ENCODE measurements at regions not wholly inside any gene's neighbourhood (a gene's known extent, or its start where the extent isn't known, plus 50 kb on each side); places are given as distances from the start of the nearest gene placed in this dataset.

DNA sequence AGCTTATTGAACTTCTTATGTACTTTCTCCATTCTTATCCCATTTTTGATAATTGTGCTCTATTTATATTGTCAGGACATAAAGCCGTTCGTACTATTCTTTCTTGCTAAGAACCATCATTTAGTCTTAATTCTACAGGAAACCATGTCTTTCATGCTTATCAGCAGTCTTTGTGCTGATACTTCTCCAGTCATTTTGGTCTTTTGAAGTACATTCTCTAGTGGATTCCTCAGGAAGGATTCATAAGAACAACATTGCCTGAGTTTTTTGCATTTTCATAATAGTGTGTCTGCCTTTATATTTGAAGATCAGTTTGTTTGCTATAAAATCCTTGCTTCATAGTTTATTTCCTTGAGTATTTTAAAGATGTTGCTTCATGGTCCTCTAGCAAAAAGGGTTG lies 126.6 kb upstream of the NEO1 start:
- WGBS, 2 experiments (ENCODE audit: insufficient coverage in 2 of 2): 75% methylated on average over 2 of the region's 2 CpGs; no CpG with 5 or more reads in 1 of the 2 experiments
- Histone ChIP-seq H3K9me3 (ENCODE audit: control insufficient read depth, low read length) (no peaks in the 10 kb centered on the region), H3K4me3 (ENCODE audit: extremely low read depth, insufficient read depth, low read length, poor library complexity, severe bottlenecking) (no peak overlapping the region), H3K27ac (ENCODE audit: low read depth, low read length, severe bottlenecking) (no peak overlapping the region), H3K36me3 (ENCODE audit: control insufficient read depth, insufficient read depth, low read length) (no peaks in the 10 kb centered on the region), H3K4me1 (ENCODE audit: control insufficient read depth, insufficient read depth, low read length, poor library complexity, severe bottlenecking) (peaks cover 7% of the 10 kb centered on the region)

DNA sequence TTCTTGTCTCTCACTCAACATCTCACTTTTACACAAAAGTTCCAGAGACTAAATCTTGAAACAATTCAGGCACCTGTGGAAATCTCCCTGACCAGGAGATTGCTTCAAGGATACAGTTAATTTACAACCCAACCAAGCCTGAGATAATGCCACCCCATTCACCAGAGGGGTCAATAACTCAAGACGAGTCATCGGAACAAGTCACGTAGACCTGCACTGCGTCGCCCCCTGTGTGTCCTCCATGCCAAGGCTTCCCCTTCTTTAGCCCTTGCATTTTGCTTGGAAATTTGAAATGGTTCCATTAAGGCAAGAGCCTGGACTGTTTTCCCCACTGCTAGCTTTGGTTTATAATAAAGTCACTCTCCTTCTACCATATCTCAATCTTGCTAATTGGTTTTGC lies 129.0 kb upstream of the NEO1 start:
- Histone ChIP-seq H3K9me3 (ENCODE audit: control insufficient read depth, low read length) (no peaks in the 10 kb centered on the region), H3K36me3 (ENCODE audit: control insufficient read depth, insufficient read depth, low read length) (no peaks in the 10 kb centered on the region), H3K27ac (ENCODE audit: low read depth, low read length, severe bottlenecking) (no peak overlapping the region), H3K4me1 (ENCODE audit: control insufficient read depth, insufficient read depth, low read length, poor library complexity, severe bottlenecking) (peaks cover 7% of the 10 kb centered on the region), H3K4me3 (ENCODE audit: extremely low read depth, insufficient read depth, low read length, poor library complexity, severe bottlenecking) (no peak overlapping the region)
- 76 to 80% methylated on average over 5 of the region's 5 CpGs for WGBS, 2 experiments (ENCODE audit: insufficient coverage in 2 of 2)

DNA sequence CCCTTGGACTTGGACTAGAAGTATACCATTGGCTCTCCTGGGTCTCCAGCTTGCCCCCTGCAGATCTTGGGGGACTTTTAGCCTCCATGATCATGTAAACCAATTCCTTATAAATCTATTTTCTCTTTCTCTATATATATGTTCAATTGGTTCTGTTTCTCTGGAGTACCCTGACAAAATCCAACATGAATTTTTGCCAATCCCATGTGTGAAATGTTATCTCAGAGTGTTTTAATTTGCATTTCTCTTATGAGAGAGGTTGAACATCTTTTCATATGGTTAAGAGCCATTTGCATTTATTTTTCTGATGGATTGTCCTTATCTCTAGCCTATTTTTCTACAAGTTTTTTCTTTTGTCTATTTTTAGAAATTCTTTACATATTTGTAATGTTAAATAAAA lies 131.7 kb upstream of the NEO1 start:
- H3K36me3 ChIP-seq (ENCODE audit: control insufficient read depth, insufficient read depth, low read length): no peaks in the 10 kb centered on the region
- no peaks in the 10 kb centered on the region for H3K9me3 ChIP-seq (ENCODE audit: control insufficient read depth, low read length)
- no peak overlapping the region for H3K4me3 ChIP-seq (ENCODE audit: extremely low read depth, insufficient read depth, low read length, poor library complexity, severe bottlenecking)
- peaks cover 5% of the 10 kb centered on the region for H3K4me1 ChIP-seq (ENCODE audit: control insufficient read depth, insufficient read depth, low read length, poor library complexity, severe bottlenecking)
- H3K27ac ChIP-seq (ENCODE audit: low read depth, low read length, severe bottlenecking): no peak overlapping the region

DNA sequence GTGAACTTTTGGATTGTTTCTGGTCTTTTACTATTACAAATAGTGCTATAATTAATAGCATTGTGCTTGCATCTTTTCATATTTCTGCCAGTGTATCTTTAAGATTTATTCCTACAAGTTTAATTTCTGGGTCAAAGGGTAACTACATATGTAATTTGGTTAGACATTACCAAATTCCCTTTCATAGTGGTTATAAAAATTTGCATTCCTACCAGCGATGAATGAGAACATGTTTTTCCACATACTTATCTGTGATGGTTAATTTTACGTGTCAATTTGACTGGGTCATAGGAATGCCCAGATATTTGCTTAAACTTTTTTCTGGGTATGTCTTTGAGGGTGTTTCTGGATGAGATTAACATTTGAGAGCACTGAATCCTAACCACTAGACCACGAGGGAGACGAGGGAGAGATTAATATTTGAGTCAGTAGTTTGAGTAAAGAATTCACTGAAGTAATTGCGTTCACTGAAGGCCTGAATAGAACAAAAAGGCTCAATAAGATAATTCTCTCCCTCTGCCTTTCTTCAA lies 132.3 kb upstream of the NEO1 start:
- Histone ChIP-seq H3K36me3 (ENCODE audit: control insufficient read depth, insufficient read depth, low read length) (no peaks in the 10 kb centered on the region), H3K4me3 (ENCODE audit: extremely low read depth, insufficient read depth, low read length, poor library complexity, severe bottlenecking) (no peak overlapping the region), H3K9me3 (ENCODE audit: control insufficient read depth, low read length) (no peaks in the 10 kb centered on the region), H3K27ac (ENCODE audit: low read depth, low read length, severe bottlenecking) (no peak overlapping the region), H3K4me1 (ENCODE audit: control insufficient read depth, insufficient read depth, low read length, poor library complexity, severe bottlenecking) (no peaks in the 10 kb centered on the region)
- 100% methylated on average over 3 of the region's 5 CpGs for WGBS, 2 experiments (ENCODE audit: insufficient coverage in 2 of 2)

DNA sequence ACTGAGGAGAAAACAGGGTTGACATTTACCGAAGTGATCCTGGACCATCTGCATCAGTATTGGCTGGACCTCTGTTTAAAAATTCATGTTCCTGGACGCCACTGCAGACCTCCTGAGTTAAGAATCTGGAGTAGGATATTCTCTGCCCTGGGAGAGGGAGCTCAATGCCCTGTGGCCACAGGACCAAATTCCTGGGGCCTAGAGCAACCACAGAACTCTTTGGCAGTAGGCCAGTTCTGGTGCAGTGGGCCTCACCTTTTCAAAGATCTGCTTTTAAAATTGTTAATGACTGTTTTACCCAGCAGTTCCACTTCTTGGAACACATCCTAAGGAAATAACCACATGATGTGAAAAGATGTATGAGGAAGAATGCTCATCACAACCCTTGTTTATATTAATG lies 133.3 kb upstream of the ADPGK start:
- Histone ChIP-seq H3K27ac (ENCODE audit: low read depth, low read length, severe bottlenecking) (no peak overlapping the region), H3K9me3 (ENCODE audit: control insufficient read depth, low read length) (no peaks in the 10 kb centered on the region), H3K36me3 (ENCODE audit: control insufficient read depth, insufficient read depth, low read length) (no peaks in the 10 kb centered on the region), H3K4me3 (ENCODE audit: extremely low read depth, insufficient read depth, low read length, poor library complexity, severe bottlenecking) (no peak overlapping the region), H3K4me1 (ENCODE audit: control insufficient read depth, insufficient read depth, low read length, poor library complexity, severe bottlenecking) (no peaks in the 10 kb centered on the region)
- 100% methylated on average over 2 of the region's 2 CpGs; no CpG with 5 or more reads in 1 of the 2 experiments for WGBS, 2 experiments (ENCODE audit: insufficient coverage in 2 of 2)

DNA sequence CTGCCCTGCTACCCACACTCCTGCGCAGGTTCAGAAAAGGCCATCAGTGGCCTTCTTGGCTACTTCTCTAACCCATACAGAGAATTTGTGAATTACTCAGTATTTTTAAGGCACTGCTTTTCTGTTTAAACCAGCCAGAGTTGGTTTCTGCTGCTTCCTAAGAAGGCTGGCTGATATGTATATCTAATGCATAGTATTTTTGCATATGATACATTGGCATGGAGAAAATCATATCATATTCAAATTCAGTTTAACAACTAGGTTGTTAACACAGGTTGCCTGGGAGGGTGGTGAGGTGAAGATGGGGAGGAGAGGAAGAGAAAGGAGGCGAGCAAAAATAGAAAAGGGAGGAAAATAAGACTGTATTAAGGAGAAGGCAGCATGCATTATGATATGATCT lies 132.8 kb upstream of the ADPGK start:
- Histone ChIP-seq H3K4me1 (ENCODE audit: control insufficient read depth, insufficient read depth, low read length, poor library complexity, severe bottlenecking) (no peaks in the 10 kb centered on the region), H3K4me3 (ENCODE audit: extremely low read depth, insufficient read depth, low read length, poor library complexity, severe bottlenecking) (no peak overlapping the region), H3K36me3 (ENCODE audit: control insufficient read depth, insufficient read depth, low read length) (no peaks in the 10 kb centered on the region), H3K27ac (ENCODE audit: low read depth, low read length, severe bottlenecking) (no peak overlapping the region), H3K9me3 (ENCODE audit: control insufficient read depth, low read length) (no peaks in the 10 kb centered on the region)
- 100% methylated on average over 2 of the region's 2 CpGs; no CpG with 5 or more reads in 1 of the 2 experiments for WGBS, 2 experiments (ENCODE audit: insufficient coverage in 2 of 2)

DNA sequence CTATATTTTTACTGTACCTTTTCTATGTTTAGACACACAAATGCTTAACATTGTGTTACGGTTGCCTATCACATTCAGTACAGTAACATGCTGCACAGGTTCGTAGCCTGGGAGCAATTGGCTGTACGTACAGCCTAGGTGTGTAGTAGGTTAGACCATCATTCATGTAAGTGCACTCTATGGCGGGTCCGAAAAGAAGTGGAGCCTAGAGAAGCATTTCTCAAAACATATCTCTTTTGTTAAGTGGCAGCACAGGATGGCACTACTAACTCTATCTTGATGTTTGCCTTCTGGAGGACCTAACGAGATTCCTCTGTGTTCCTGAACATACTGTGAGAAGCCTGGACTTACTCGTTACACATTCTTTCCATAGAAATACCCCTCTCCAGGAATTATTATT lies 132.3 kb upstream of the ADPGK start:
- Histone ChIP-seq H3K4me1 (ENCODE audit: control insufficient read depth, insufficient read depth, low read length, poor library complexity, severe bottlenecking) (no peaks in the 10 kb centered on the region), H3K4me3 (ENCODE audit: extremely low read depth, insufficient read depth, low read length, poor library complexity, severe bottlenecking) (no peak overlapping the region), H3K27ac (ENCODE audit: low read depth, low read length, severe bottlenecking) (no peak overlapping the region), H3K36me3 (ENCODE audit: control insufficient read depth, insufficient read depth, low read length) (no peaks in the 10 kb centered on the region), H3K9me3 (ENCODE audit: control insufficient read depth, low read length) (no peaks in the 10 kb centered on the region)
- WGBS, 2 experiments (ENCODE audit: insufficient coverage in 2 of 2): 79 to 90% methylated on average over 3 to 7 of the region's 7 CpGs

DNA sequence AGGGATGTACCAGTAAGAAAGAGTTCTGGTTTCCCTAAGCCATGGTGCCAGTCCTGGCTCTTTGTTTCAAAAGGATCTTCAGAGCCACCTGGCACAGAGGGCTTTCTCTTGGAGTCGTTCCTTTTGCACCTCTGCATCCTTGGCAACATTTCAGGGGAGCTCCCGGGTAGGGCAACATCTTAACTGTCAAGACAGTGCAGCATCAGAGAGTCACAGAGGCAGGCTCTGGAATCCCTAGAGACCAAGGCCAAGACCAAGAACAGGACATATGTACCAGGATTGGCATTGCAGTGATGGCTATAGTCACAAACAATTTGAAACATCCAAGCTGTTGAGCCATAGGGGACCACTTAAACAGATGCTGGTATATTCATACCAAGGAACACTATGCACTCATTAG lies 129.4 kb upstream of the ADPGK start:
- Histone ChIP-seq H3K4me1 (ENCODE audit: control insufficient read depth, insufficient read depth, low read length, poor library complexity, severe bottlenecking) (no peaks in the 10 kb centered on the region), H3K36me3 (ENCODE audit: control insufficient read depth, insufficient read depth, low read length) (no peaks in the 10 kb centered on the region), H3K9me3 (ENCODE audit: control insufficient read depth, low read length) (no peaks in the 10 kb centered on the region), H3K27ac (ENCODE audit: low read depth, low read length, severe bottlenecking) (no peak overlapping the region), H3K4me3 (ENCODE audit: extremely low read depth, insufficient read depth, low read length, poor library complexity, severe bottlenecking) (no peak overlapping the region)
- WGBS, 2 experiments (ENCODE audit: insufficient coverage in 2 of 2): 73 to 96% methylated on average over 2 of the region's 2 CpGs

DNA sequence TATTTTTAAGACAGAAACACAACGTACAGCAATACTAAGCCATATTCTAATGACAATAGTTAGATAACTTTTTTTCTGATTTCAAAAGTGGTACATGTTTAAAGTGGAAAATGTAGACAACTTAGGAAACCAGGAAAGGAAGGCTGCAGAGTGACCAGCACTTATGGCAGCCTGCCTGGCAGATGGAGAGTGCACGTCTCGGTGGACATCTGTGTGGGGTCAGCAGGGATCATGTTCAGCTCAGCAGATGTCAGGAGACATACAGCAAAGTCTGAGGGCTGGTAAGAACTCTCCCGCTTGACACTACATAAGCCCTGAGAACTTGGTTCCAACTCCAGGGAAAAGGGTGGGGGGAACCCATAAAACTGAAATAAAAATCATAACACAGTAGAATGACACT lies 128.6 kb upstream of the ADPGK start:
- no peak overlapping the region for H3K4me3 ChIP-seq (ENCODE audit: extremely low read depth, insufficient read depth, low read length, poor library complexity, severe bottlenecking)
- no peaks in the 10 kb centered on the region for H3K36me3 ChIP-seq (ENCODE audit: control insufficient read depth, insufficient read depth, low read length)
- H3K27ac ChIP-seq (ENCODE audit: low read depth, low read length, severe bottlenecking): no peak overlapping the region
- no peaks in the 10 kb centered on the region for H3K4me1 ChIP-seq (ENCODE audit: control insufficient read depth, insufficient read depth, low read length, poor library complexity, severe bottlenecking)
- no peaks in the 10 kb centered on the region for H3K9me3 ChIP-seq (ENCODE audit: control insufficient read depth, low read length)
- 40 to 50% methylated on average over 2 of the region's 4 CpGs for WGBS, 2 experiments (ENCODE audit: insufficient coverage in 2 of 2)

DNA sequence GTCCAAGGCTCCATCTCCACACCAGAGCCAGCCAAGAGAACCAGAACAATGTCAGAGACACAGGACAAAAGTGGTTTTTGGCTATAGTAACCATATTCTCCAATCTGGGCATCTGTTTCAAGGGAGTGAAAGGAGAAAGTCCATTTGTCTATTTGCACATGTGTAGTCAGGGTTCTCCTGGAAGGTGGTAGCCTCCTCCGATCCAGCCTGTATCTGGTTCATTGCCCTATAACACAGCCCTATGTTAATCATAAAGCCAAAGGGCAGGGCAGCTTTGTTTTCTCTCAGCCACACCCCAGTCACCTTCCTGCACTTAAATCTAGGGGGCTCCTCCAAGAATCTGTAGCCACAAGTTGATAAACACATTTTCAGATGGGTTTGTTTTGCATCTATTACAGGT lies 128.1 kb upstream of the ADPGK start:
- Histone ChIP-seq H3K27ac (ENCODE audit: low read depth, low read length, severe bottlenecking) (no peak overlapping the region), H3K4me1 (ENCODE audit: control insufficient read depth, insufficient read depth, low read length, poor library complexity, severe bottlenecking) (no peaks in the 10 kb centered on the region), H3K4me3 (ENCODE audit: extremely low read depth, insufficient read depth, low read length, poor library complexity, severe bottlenecking) (no peak overlapping the region), H3K9me3 (ENCODE audit: control insufficient read depth, low read length) (no peaks in the 10 kb centered on the region), H3K36me3 (ENCODE audit: control insufficient read depth, insufficient read depth, low read length) (no peaks in the 10 kb centered on the region)
- 100% methylated on average over 1 of the region's 1 CpG; no CpG with 5 or more reads in 1 of the 2 experiments for WGBS, 2 experiments (ENCODE audit: insufficient coverage in 2 of 2)

DNA sequence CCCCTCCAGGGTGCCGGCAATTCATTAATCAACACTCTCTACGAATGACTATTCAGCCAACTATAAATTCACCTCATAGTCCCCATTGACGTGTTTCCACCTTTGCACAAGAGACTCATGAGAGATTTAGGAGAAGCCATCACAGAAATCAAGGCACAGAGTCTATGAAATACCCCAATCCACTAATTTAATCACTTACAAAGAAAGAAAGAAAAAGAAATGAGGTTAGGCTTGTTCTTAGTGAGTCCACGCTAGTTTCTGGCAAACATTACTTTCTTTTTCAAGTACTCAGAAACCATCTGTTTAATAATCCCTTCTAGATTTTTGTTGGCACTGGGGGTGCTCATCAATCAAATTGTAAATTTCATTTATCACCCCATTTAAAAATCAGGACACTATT lies 125.2 kb upstream of the ADPGK start:
- no peak overlapping the region for H3K27ac ChIP-seq (ENCODE audit: low read depth, low read length, severe bottlenecking)
- no peaks in the 10 kb centered on the region for H3K4me1 ChIP-seq (ENCODE audit: control insufficient read depth, insufficient read depth, low read length, poor library complexity, severe bottlenecking)
- no peaks in the 10 kb centered on the region for H3K36me3 ChIP-seq (ENCODE audit: control insufficient read depth, insufficient read depth, low read length)
- H3K9me3 ChIP-seq (ENCODE audit: control insufficient read depth, low read length): no peaks in the 10 kb centered on the region
- H3K4me3 ChIP-seq (ENCODE audit: extremely low read depth, insufficient read depth, low read length, poor library complexity, severe bottlenecking): no peak overlapping the region
- WGBS, 2 experiments (ENCODE audit: insufficient coverage in 2 of 2): 80 to 100% methylated on average over 1 of the region's 4 CpGs

All from mesodermal cell (in vitro differentiated cells).